ENCODE measurements at regions not wholly inside any gene's neighbourhood (a gene's known extent, or its start where the extent isn't known, plus 50 kb on each side); places are given as distances from the start of the nearest gene placed in this dataset.

DNA sequence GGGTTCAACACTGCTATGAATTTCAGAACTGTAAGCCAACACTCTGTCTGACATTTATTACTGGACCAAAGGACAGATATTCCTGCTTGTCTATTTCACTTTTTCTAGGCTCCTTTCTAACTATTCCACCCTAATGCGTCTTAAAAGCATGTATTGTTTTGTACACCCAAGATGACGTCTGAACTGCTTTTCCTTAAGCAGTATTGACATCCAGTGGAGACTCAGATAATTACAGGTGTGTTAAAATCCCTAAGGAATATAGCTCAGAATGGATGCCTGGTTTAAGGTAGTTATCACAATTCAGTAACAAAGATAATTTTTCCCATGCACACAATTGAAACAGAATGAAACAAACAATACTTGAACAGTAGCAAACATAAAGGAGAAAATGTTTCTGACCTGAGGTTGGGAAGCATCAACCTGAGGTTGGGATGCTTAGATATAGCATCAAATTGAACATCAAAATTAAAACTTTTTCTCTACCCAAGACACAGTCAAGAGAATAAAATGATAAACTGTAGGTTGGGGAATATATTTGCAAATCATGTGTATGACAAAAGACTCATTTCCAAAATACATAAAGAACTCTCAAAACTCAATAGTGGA lies 93.7 kb upstream of the PTPRR start:
- H3K4me1 ChIP-seq, result peaks cover 0 to 8% (median 0%) of the 10 kb centered on the region in 9 donors
- intact Hi-C loops (cut with DNase I), result loop anchor here in 8 of 10 donors (5.0 to 10.0 kb wide), 2 partner anchors 277 to 279 kb away; no protein-coding TSS in a partner anchor

DNA sequence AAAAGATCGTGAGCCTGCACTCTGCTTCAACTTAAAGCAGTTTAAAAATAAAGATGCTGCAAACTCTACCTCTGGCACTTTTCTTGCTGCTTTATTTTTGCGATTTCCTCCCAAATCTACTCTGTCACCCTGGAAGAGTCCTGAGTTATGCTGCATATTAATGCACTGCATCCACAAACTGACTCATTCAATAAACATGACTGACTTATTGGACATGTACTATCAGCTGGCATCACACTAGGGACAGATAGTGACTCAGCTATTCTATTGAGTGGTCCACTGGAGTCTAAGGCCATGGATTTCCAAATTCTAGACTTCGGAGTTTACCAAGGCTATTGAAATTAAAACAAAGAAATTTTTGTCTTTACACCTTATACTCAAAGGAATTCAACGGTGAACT lies 90.7 kb upstream of the PTPRR start:
- H3K4me1 ChIP-seq, result peaks cover 0 to 8% (median 0%) of the 10 kb centered on the region in 9 donors
- intact Hi-C loops (cut with DNase I), result loop anchor here in 8 of 10 donors (5.0 to 10.0 kb wide), 2 partner anchors 274 to 276 kb away; no protein-coding TSS in a partner anchor
- no peaks in the 10 kb centered on the region for H3K9me3 ChIP-seq
- H3K36me3 ChIP-seq, result no peaks in the 10 kb centered on the region
- TF ChIP-seq CTCF (IDR thresholded peaks at IDR 0.05), result no peak
- ATAC-seq (peak in 1 of 8 donors; percentile 71), DNase-seq (no peak)
- no peak overlapping the region for H3K4me3 ChIP-seq
- H3K27me3 ChIP-seq, result no peaks in the 10 kb centered on the region
- H3K27ac ChIP-seq, result no peak overlapping the region
- 82% methylated on average over 4 of the region's 4 CpGs for WGBS, 2 donors

More for the DNA sequence above, 93.7 kb upstream of the PTPRR start:
- Histone ChIP-seq H3K36me3 (no peaks in the 10 kb centered on the region), H3K27me3 (no peaks in the 10 kb centered on the region), H3K27ac (no peak overlapping the region), H3K4me3 (no peak overlapping the region), H3K9me3 (peaks cover 0 to 7% (median 0%) of the 10 kb centered on the region in 11 donors)
- DNase-seq (no peak), ATAC-seq (peak in 3 of 8 donors; percentile 25 to 52 (median 44))
- TF ChIP-seq CTCF (IDR thresholded peaks at IDR 0.05), result peak in 8 of 9 donors; percentile 21 to 43 (median 34)
- 15% methylated on average over 2 of the region's 2 CpGs for WGBS, 2 donors

- intact Hi-C loops (cut with DNase I), result loop anchor here in 8 of 10 donors (5.0 to 10.0 kb wide), 2 partner anchors 273 to 275 kb away; no protein-coding TSS in a partner anchor
- Histone ChIP-seq H3K9me3 (no peaks in the 10 kb centered on the region), H3K27ac (no peak overlapping the region), H3K27me3 (no peaks in the 10 kb centered on the region), H3K4me3 (no peak overlapping the region), H3K4me1 (peaks cover 0 to 8% (median 0%) of the 10 kb centered on the region in 9 donors), H3K36me3 (no peaks in the 10 kb centered on the region)
- no peak for ATAC-seq
- TF ChIP-seq CTCF (IDR thresholded peaks at IDR 0.05), result no peak
- no peak for DNase-seq
- 93 to 94% methylated on average over 1 of the region's 1 CpG for WGBS, 2 donors
Observed at GRCh38 chr12:71010143-71010479, 89.6 kb upstream of the PTPRR start.

DNA sequence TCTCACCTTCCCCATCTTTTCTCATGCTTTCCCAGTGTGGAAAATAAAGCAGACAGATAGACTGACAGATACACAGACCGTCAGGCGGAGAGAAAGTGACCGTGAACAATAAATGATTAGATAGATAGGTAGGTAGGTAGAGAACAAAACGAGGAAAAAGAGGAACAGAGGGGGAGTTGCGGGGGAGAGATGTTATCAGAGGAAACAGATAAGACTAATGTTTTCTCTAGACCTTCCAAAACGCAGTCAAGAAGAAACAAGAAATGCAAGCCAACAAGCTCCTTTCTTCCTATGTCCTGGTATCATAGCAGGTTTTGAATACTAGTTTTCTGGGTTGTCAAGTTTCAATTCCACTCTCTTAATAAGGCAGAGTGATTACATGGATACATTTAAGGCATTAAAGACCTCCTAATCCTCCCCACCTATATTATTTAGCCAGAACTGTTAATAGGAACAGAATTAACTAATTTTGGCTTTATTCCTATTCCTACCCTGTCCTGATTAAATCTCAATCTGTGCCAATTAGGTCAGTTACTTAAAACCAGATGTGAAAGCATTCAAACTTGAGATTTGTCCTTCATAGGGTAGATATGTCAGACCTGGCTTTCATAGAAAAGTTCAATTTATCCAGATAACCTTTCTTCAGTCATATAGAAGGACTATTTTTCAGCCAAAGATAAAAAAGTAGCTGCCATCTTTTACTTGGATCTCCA lies 89.0 kb upstream of the PTPRR start:
- Histone ChIP-seq H3K4me3 (no peak overlapping the region), H3K27ac (no peak overlapping the region), H3K36me3 (no peaks in the 10 kb centered on the region), H3K9me3 (no peaks in the 10 kb centered on the region), H3K27me3 (no peaks in the 10 kb centered on the region), H3K4me1 (peaks cover 0 to 8% (median 0%) of the 10 kb centered on the region in 9 donors)
- DNase-seq (no peak), ATAC-seq (no peak)
- no peak for TF ChIP-seq CTCF (IDR thresholded peaks at IDR 0.05)
- intact Hi-C loops (cut with DNase I), result loop anchor here in 8 of 10 donors (5.0 to 10.0 kb wide), 2 partner anchors 272 to 275 kb away; no protein-coding TSS in a partner anchor
- 40 to 58% methylated on average over 6 of the region's 6 CpGs for WGBS, 2 donors
